HG03354 (cell line): ENCODE measurements at regions not wholly inside any gene's neighbourhood (a gene's known extent, or its start where the extent isn't known, plus 50 kb on each side); places are given as distances from the start of the nearest gene placed in this dataset.

ENCODE experiments used
- ATAC-seq: cut with Tn5 transposase; IDR thresholded peaks from one replicate; pipeline ENCODE4 v1.9.1; 2021; ENCODE audit warnings: mild to moderate bottlenecking; ENCODE audit not compliant: unreplicated experiment, poor library complexity, severe bottlenecking

DNA sequence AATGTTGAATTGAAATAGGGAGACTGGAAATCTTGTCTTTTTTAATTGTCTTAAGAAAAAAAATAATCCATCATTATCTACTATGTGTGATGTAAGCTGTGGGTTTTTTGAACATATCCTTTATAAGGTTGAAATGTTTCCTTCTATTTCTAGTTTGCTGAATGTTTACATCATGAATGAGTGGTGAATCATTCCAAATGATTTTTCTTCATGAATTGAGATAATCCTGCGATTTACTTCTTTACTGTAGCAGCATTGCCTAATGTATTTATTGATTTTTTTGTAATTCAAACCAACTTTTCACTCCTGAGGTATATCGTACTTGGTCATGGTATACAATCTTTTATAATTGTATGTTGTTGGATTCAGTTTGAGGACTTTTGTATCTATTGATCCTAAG, 607.6 kb upstream of the PFKP start:
- ATAC-seq: no peak

DNA sequence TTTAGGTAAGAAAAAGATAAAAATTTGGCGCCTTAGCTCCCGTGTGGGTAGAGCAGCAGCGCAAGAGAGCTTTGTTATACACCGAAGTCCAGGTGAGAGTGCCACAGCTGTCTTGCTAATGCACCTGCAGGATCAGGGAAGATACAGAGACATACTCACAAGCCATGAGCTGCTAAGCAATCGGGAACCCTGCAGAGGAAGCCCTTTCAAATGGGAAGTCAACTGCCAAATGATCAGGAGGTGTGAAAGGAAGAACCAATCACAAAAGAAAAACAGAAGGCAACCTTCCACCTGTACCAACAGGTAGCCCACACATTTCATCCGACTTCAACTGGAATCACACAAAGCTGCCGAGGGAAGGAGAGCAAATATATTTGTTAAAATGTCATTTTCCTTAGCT, 610.5 kb upstream of the PFKP start:
- ATAC-seq: no peak

DNA sequence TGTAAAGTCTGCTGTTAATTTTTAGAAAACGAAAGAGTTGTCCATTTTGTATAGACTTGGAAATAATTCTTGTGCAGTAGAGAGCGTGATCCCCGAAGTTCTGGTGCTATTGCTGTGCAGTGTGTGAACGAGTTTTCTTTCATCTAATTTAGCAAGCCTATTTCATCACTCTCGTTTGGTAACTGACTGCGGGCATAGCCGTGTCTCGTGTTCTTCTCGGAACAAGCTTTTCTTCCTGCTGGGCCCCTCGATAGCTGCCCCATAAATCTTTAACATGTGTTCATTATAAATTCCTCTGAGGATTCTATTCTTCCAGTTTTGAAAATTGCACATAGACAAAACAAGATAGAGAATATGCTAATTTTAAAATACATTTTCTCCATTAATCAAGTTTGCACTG, 622.0 kb upstream of the PFKP start:
- no peak for ATAC-seq

DNA sequence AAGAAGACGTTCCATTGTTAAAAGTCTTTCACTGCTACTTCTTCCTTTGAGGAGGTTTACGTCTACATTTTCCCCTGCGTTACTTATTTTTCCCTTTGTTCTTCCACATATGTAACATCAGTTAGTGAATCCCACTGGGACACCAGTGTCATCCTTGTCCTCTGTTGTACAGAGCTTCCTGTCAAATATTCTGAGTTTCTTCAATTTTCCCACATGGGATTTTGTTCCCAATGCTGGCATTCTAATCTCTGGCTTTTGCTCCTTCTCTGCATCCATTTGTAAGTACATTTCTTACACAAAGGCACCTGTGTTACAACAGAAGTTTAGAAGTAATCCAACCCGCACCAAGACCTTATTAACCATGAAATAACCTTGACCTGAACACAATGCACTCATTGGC, 627.4 kb upstream of the PFKP start:
- no peak for ATAC-seq

DNA sequence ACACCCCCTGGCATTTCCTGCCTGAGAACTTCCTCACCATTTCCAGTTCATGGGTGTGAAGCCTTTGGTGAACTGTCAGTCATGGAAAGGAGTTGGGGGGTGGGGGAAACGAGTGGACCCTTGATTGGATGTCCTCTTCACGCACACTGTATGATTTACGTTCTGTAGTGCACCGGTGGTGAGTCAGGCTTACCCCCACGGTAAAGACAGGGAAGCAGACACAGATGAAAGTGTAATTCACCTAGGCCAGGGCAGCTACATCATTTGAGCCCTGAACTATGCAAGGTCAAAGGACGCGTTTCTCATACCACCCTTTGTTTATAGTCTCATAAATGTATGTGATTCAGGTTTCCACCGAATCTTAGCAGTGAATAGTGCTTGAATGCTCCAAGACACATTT, 628.3 kb upstream of the PFKP start:
- ATAC-seq: no peak

DNA sequence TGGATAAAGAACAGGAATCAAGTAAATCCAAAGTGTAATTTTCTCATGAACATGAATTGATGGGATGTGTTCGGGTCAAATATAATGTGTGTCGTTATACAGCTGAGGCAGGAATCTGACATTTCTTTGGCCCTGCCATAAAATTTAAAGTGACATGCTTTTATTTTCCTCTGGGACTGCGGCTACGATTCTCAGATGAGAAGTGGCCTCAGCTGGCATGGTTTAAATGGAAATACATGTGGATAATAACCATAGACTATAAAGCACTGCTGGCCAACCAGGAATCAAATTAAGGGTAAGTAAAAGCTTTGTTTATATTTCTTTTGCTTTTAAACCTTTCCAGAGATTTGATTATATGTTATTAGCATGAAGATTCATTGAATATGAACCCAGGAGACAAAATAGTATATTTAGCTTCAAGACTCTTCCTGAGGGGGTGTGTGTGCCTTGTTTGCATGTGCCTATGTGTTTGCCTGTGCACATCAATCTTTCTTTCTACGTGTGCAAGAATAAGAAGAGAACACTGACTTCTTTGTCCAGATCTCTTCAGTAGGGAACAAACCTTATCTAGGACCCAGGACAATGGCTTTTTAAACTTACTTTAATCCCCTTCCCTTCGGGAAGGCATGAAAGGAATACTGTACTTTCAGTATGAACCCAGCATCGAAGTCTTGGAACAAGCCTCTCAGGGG, 629.0 kb upstream of the PFKP start:
- ATAC-seq: no peak

DNA sequence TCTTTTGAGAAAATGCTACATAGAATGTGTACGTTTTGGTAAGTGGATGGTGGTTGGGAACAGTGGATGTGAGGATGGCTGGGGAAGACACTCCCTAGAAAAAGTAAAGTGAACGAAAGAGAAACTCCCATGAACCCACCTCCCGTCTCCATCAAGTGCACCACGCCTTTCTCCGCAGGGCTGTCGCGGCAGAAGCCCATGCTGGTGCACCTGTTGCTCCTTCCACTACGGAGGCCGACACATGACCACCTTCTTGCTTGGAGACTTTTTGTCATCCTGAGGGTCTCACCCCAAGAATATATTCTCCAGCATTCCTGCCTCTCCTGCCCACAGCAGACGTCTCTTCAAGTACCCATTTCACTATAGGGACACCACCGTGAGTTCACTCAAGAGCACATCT, 630.4 kb upstream of the PFKP start:
- ATAC-seq: no peak

DNA sequence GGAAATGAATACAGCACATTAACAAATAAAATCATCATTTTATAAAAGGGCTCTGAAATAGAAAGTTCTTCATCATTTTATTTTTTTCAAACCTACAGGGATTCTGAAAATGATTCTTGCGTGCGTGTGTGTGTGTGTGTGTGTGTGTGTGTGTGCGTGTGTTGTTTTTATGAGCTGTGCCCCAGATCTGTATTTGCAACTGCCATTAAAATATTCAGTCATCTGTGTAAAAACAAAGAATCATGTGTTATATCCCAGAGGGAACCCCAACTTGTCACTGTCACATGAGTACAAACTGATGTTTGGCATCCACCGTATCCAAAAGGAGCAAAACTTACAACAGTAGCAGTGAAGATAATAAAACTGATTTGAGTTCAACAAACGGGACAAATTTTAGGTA, 635.4 kb upstream of the PFKP start:
- ATAC-seq: no peak

DNA sequence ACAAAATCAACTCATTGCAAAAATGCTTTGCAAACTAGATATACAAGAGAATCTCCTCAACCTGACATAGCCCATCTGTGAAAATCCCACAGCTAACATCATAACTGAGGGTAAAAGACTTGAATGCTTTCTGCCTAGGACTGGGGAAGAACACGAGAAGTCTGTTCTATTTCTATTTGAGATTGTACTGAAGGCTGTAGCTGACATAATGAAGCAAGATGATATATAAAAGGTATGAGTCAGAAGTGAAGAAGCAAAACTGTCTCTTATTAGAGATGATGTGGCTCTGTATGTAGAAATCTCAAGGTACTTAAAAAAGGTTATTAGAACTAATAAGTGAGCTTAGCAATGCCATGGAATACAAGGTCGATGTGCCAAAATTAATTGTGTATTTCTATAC, 639.9 kb upstream of the PFKP start:
- ATAC-seq: no peak

DNA sequence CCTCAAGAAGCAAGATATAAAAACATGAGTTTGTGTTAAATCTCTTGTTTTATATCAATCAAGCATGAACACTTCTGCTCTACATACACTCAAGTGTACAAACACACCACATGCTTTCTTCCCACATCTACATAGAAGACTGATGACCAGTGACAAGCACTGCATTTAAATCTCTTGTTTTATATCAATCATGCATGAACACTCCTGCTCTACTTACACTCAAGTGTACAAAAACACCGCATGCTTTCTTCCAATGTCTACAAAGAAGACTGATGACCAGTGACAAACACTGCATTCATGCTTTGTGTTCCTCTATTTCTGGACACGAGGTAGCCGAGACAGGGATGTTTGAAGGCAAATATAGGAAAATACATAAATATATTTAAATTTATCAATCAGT, 642.0 kb upstream of the PFKP start:
- no peak for ATAC-seq

DNA sequence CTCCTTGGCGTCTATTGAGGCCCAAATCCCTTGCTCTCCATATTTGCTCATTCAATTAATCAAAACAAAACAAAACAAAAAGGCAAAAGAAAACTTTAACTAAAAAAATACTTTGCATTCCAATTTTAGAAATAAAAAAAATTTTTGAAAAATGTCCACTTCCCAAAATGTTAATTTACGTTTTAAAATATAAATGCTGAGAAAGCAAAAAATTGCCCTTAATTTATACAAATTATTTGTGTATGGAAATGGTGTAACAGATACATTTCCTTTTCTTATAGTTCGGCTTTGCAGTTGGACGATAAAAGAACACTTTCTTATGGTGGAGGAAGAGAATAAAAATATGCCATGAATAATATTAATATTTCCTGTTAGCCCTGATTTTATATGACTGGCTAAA, 652.8 kb upstream of the PFKP start:
- ATAC-seq: no peak

DNA sequence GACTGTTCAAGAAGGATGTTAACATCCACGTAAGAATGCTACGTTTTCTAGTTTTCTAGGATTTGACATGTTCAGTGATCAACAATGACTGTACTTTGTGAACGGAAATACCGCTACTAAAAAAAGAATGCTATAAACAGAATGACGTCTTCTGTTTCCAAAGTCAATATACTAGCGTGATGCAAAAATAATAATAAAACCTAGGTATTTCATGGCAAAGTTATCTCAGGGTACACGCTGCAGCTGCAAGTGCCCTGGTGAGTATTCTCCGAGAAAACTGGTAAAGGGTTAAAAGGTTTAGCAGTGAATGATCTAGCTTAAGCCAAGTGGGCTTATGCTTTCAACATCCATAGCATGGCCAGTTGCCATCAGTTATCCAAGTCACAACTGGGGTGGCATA, 653.3 kb upstream of the PFKP start:
- no peak for ATAC-seq

DNA sequence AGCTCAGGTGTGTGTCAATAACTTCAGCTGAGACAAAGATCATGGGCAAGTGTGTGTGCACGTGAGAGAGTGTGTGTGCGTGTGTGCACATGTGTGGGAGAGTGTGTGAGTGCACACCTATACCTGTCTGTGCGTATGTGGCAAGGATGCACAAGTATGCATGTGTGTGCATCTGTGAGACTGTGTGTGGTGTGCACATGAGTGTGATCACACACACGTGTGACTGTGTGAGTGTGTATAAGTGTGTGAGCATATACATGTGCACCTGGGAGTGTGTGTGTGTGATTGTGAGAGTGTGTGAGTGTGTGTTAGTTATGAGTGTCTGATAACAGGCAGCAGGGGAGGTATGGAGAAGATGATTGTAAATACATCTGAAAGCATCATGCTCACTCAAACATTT, 657.3 kb upstream of the PFKP start:
- ATAC-seq: no peak

DNA sequence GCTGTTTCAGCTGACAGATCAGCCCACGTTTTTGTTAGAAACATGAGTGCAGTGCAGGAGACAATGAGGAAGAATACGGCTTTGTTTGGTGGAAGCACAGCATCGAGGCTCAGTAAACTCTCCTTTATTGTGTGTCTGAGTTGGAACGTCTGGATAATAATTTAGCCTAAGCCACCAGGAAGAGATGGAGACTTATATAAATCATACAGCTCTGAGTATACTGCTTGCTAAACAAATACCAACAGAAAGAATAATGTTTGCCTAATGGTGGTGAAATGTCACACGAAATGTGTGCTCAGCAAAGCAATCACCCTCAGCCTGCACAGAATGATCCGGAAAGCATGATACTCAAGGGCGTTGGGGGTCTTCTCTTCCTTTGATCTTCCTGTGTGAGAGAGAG, 664.1 kb upstream of the ADARB2 start:
- ATAC-seq: no peak

DNA sequence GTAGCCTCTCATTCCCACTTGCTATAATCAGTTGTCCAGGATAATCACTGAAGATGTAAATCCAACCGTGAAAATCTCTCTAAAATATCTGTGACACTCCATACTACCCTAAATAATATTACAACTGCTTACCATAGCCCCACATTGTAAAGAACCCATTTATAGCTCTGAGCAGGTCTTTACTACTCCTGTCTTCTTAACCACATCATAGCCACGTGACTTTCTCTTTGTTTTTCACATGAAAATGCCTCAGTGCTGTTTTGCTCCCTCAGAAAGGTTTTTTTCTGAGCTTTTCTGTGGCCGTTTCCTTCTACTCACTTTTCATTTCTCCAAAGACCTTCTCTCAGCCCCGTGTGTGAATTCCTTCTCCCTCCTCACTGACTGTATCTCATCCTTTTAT, 662.2 kb upstream of the ADARB2 start:
- ATAC-seq: no peak

DNA sequence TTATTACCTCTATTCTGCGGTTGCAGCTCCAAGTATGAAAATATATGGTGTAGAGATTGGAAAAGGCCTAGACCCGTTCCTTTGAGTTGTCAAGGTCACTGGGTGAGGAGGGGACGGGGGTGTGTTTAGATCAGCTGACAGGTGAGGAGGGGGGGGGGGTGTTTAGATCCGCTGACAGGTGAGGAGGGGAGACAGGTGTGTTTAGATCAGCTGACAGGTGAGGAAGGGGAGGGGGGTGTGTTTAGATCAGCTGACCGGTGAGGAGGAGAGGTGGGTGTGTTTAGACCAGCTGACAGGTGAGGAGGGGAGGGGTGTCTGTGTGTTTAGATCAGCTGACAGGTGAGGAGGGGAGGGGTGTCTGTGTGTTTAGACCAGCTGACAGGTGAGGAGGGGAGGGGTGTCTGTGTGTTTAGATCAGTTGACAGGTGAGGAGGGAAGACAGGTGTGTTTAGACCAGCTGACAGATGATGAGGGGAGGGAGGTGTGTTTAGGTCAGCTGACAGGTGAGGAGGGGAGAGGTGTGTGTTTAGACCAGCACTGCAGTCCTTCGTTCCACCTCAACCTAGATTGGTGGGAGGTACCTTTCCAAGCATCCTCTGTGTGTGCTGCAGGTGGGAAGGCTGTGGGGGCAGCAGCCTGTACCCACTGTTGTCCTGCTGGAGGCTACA, 655.0 kb upstream of the ADARB2 start:
- no peak for ATAC-seq

DNA sequence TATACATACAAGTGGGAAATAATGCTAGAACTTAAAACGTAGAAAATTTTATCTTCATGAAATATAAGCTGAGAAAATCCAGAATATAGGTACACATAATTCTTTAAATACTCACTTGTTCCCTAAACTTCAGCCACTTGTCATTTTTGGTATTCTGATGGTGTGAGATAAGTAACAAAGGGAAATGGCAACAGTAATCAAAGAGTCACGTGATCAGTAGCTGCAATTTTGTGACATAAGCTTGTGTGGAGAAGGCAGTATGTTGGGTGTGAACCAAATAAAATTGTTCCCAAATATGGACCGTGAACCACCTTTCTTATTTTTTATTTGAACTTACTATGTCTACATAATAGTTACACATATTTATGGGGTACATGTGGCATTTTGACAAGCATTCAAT, 650.3 kb upstream of the ADARB2 start:
- ATAC-seq: no peak

DNA sequence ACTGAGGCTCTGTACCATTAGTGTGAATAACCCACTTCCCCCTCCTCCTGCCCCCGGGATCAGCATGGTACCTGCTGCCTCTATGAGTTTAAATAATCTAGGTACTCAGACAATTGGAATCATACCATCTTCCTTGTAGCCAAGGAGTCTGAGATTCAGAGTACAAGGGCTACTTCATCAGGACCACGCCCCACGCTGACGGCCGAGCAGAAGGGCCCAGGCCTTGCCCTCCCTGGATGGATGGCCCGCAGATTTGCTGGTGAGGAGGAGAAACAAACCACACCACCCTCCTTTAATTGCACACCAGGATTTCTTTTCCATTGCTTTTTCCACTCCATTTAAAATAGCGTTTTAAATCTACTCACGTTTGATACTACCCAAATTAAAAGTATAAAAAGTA, 649.9 kb upstream of the ADARB2 start:
- ATAC-seq: no peak

DNA sequence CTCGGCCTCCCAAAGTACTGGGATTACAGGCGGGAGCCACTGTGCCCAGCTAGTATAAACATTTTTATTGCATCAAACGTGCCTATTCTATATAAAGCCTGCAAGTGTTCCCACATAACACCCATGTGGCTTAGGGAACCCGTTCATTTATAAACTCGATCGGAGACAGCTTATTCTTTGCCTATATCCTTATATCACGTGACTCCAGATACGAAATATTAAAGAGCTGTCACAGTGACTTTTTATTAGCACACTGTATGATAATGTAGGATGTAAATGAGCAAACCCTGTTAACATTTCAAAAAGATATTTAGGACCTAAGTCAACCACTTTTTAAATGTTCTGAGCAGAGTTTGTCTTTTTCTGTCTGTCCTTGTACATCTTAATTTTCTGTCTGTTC, 642.9 kb upstream of the ADARB2 start:
- ATAC-seq: no peak

DNA sequence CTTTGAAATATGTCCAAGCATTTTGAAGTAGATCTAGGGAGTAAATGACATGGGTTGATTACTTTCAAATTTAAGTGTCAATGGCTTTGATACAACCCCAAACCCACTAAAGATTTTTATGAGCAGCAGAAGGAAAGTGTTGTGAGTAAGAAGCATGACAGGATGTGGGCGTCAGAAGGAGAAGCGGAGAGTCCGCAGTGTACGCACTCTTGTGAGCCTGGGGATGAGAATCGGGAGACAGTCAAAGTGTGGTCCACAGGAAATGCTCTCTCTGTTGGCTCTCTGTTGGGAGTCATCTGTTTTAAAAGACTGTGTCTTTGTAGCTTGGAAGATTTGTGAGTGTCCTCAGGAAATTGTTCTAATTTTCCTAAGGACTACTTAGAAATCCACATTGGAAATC, 629.8 kb upstream of the ADARB2 start:
- ATAC-seq: no peak

DNA sequence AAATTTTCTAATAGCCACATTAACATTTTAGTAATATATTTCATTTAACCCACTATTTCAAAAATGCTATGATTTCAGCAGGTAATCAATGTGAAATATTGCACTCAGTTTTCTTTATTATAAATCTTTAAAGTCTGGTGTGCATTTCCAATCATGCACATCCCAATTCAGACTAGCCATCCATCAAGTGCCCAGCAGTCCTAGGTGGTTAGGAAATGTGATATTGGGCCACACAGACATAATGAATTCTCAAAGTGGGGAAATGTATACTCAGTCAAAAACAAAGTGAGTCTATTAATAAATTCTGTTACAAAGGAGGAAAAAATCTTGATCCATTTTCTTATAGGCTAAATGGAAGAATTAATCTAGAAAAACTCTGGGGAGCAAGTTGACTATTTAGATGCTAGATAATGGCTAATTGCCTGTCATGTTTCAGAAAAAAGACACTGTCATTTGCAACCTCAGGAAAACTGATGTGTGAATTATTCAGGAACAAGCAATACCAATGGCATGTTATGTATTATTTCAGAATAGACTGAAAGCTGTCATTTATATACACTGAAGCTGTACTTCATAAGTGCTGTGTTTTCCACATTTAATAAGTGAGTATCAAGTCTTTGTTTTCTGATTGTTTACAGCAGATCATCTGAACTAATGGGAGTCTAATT, 629.1 kb upstream of the ADARB2 start:
- no peak for ATAC-seq
